Nephron (organoid): ENCODE measurements at regions not wholly inside any gene's neighbourhood (a gene's known extent, or its start where the extent isn't known, plus 50 kb on each side); places are given as distances from the start of the nearest gene placed in this dataset.

ENCODE experiments used
- H3K27ac Mint-ChIP-seq, 3 experiments: 2 replicates each; pipeline ENCODE4 v1.8.0; 2020; ENCODE audit warnings: mixed read lengths in 3 of 3, mild to moderate bottlenecking in 2 of 3, moderate library complexity in 1 of 3
- H3K27me3 Mint-ChIP-seq: 2 replicates; pipeline ENCODE4 v1.8.0; 2021; ENCODE audit warnings: low read depth, mild to moderate bottlenecking, moderate library complexity, mixed read lengths
- H3K36me3 Mint-ChIP-seq: 2 replicates; pipeline ENCODE4 v1.8.0; 2020; ENCODE audit warnings: low read depth, mixed read lengths
- H3K4me1 Mint-ChIP-seq: 2 replicates; pipeline ENCODE4 v1.8.0; 2020; ENCODE audit warnings: mixed read lengths
- H3K4me3 Mint-ChIP-seq, 3 experiments: 2 replicates each; pipeline ENCODE4 v1.8.0; 2020; ENCODE audit warnings: mild to moderate bottlenecking in 3 of 3, mixed read lengths in 3 of 3, moderate library complexity in 2 of 3
- H3K9me3 Mint-ChIP-seq: 2 replicates; pipeline ENCODE4 v1.8.0; 2020; ENCODE audit warnings: mixed read lengths
- CTCF ChIP-seq, 3 experiments: fragments of 200-600 bp; sonication (generic); IDR thresholded peaks; one replicate each; pipeline ENCODE4 v1.5.0; 2021; ENCODE audit warnings: antibody characterized with exemption in 3 of 3; ENCODE audit not compliant: unreplicated experiment in 3 of 3

GRCh38 chr5:107310181-107310580 is 360.6 kb downstream of the EFNA5 start:
- H3K9me3 Mint-ChIP-seq: no peaks in the 10 kb centered on the region
- H3K27ac Mint-ChIP-seq: no peak overlapping the region
- no peak overlapping the region for H3K4me3 Mint-ChIP-seq
- no peaks in the 10 kb centered on the region for H3K4me1 Mint-ChIP-seq
- no peaks in the 10 kb centered on the region for H3K36me3 Mint-ChIP-seq
- TF ChIP-seq CTCF (IDR thresholded peaks at IDR 0.05; ENCODE audit: unreplicated experiment in 3 of 3): no peak
- no peaks in the 10 kb centered on the region for H3K27me3 Mint-ChIP-seq

- no peak overlapping the region for H3K4me3 Mint-ChIP-seq
- H3K27ac Mint-ChIP-seq: no peak overlapping the region
- no peaks in the 10 kb centered on the region for H3K4me1 Mint-ChIP-seq
- H3K36me3 Mint-ChIP-seq: no peaks in the 10 kb centered on the region
- H3K9me3 Mint-ChIP-seq: no peaks in the 10 kb centered on the region
- TF ChIP-seq CTCF (IDR thresholded peaks at IDR 0.05; ENCODE audit: unreplicated experiment in 3 of 3): no peak
- no peaks in the 10 kb centered on the region for H3K27me3 Mint-ChIP-seq
Observed at GRCh38 chr5:107306594-107306993, 364.1 kb downstream of the EFNA5 start.

- Mint-ChIP-seq H3K4me3 (no peak overlapping the region), H3K9me3 (no peaks in the 10 kb centered on the region), H3K36me3 (no peaks in the 10 kb centered on the region), H3K4me1 (peaks cover 2% of the 10 kb centered on the region), H3K27me3 (no peaks in the 10 kb centered on the region), H3K27ac (no peak overlapping the region)
- no peak for TF ChIP-seq CTCF (IDR thresholded peaks at IDR 0.05; ENCODE audit: unreplicated experiment in 3 of 3)
Observed at GRCh38 chr5:107306002-107306401, 364.7 kb downstream of the EFNA5 start.

GRCh38 chr5:107304684-107305083 is 366.1 kb downstream of the EFNA5 start:
- H3K4me1 Mint-ChIP-seq: peaks cover 7% of the 10 kb centered on the region
- no peak for TF ChIP-seq CTCF (IDR thresholded peaks at IDR 0.05; ENCODE audit: unreplicated experiment in 3 of 3)
- H3K9me3 Mint-ChIP-seq: no peaks in the 10 kb centered on the region
- no peak overlapping the region for H3K27ac Mint-ChIP-seq
- no peak overlapping the region for H3K4me3 Mint-ChIP-seq
- no peaks in the 10 kb centered on the region for H3K27me3 Mint-ChIP-seq
- H3K36me3 Mint-ChIP-seq: no peaks in the 10 kb centered on the region

- H3K9me3 Mint-ChIP-seq: no peaks in the 10 kb centered on the region
- no peak for TF ChIP-seq CTCF (IDR thresholded peaks at IDR 0.05; ENCODE audit: unreplicated experiment in 3 of 3)
- H3K4me3 Mint-ChIP-seq: no peak overlapping the region
- H3K27me3 Mint-ChIP-seq: no peaks in the 10 kb centered on the region
- H3K4me1 Mint-ChIP-seq: peaks cover 7% of the 10 kb centered on the region
- no peaks in the 10 kb centered on the region for H3K36me3 Mint-ChIP-seq
- no peak overlapping the region for H3K27ac Mint-ChIP-seq
Observed at GRCh38 chr5:107303171-107303968, 367.4 kb downstream of the EFNA5 start.

- no peak overlapping the region for H3K27ac Mint-ChIP-seq
- H3K4me1 Mint-ChIP-seq: peaks cover 7% of the 10 kb centered on the region
- H3K27me3 Mint-ChIP-seq: no peaks in the 10 kb centered on the region
- no peaks in the 10 kb centered on the region for H3K36me3 Mint-ChIP-seq
- H3K4me3 Mint-ChIP-seq: no peak overlapping the region
- H3K9me3 Mint-ChIP-seq: no peaks in the 10 kb centered on the region
- no peak for TF ChIP-seq CTCF (IDR thresholded peaks at IDR 0.05; ENCODE audit: unreplicated experiment in 3 of 3)
Observed at GRCh38 chr5:107302441-107302840, 368.3 kb downstream of the EFNA5 start.
